Dendritic cell treated with granulocyte-macrophage colony-stimulating factor and Interleukin-4, amounts not matched to agents 40 ng/mL and 50 ng/mL, for 4 days (primary cell): ENCODE measurements at regions not wholly inside any gene's neighbourhood (a gene's known extent, or its start where the extent isn't known, plus 50 kb on each side); places are given as distances from the start of the nearest gene placed in this dataset.

Experiments used
- H3K27ac Mint-ChIP-seq: one replicate; pipeline ENCODE4 v1.8.0; 2022; ENCODE audit warnings: mild to moderate bottlenecking, mixed read lengths
- H3K27me3 Mint-ChIP-seq: one replicate; pipeline ENCODE4 v1.8.0; 2022; ENCODE audit warnings: mild to moderate bottlenecking, mixed read lengths
- H3K36me3 Mint-ChIP-seq: one replicate; pipeline ENCODE4 v1.8.0; 2022; ENCODE audit warnings: low read depth, mixed read lengths
- H3K4me1 Mint-ChIP-seq: one replicate; pipeline ENCODE4 v1.8.0; 2022; ENCODE audit warnings: low read depth, mixed read lengths
- H3K4me3 Mint-ChIP-seq: one replicate; pipeline ENCODE4 v1.8.0; 2022; ENCODE audit warnings: mild to moderate bottlenecking, moderate library complexity, mixed read lengths
- H3K9me3 Mint-ChIP-seq: one replicate; pipeline ENCODE4 v1.8.0; 2022; ENCODE audit warnings: mixed read lengths
- intact Hi-C: fragments of 100-400 bp; cut with micrococcal nuclease; formaldehyde crosslinking; loops from one replicate; pipeline ENCODE4 v1.15.0; 2022

GRCh38 chr4:155509555-155509954, 132.8 kb upstream of the MAP9 start:
- intact Hi-C loops: no loop called here
- Mint-ChIP-seq H3K27ac (no peak overlapping the region), H3K36me3 (no peaks in the 10 kb centered on the region), H3K4me3 (no peak overlapping the region), H3K27me3 (no peaks in the 10 kb centered on the region), H3K4me1 (no peaks in the 10 kb centered on the region), H3K9me3 (no peaks in the 10 kb centered on the region)

GRCh38 chr4:155506745-155507144, 130.0 kb upstream of the MAP9 start:
- H3K36me3 Mint-ChIP-seq: no peaks in the 10 kb centered on the region
- H3K27ac Mint-ChIP-seq: no peak overlapping the region
- H3K4me1 Mint-ChIP-seq: no peaks in the 10 kb centered on the region
- no peaks in the 10 kb centered on the region for H3K27me3 Mint-ChIP-seq
- H3K9me3 Mint-ChIP-seq: no peaks in the 10 kb centered on the region
- intact Hi-C loops: no loop called here
- H3K4me3 Mint-ChIP-seq: no peak overlapping the region

GRCh38 chr4:155505321-155505720, 128.6 kb upstream of the MAP9 start:
- Mint-ChIP-seq H3K27ac (no peak overlapping the region), H3K36me3 (no peaks in the 10 kb centered on the region), H3K27me3 (no peaks in the 10 kb centered on the region), H3K4me1 (no peaks in the 10 kb centered on the region), H3K9me3 (no peaks in the 10 kb centered on the region), H3K4me3 (no peak overlapping the region)
- intact Hi-C loops: no loop called here

GRCh38 chr4:155497306-155497705, 120.5 kb upstream of the MAP9 start:
- H3K27me3 Mint-ChIP-seq: no peaks in the 10 kb centered on the region
- no peaks in the 10 kb centered on the region for H3K36me3 Mint-ChIP-seq
- no peak overlapping the region for H3K27ac Mint-ChIP-seq
- H3K4me1 Mint-ChIP-seq: no peaks in the 10 kb centered on the region
- intact Hi-C loops: no loop called here
- H3K4me3 Mint-ChIP-seq: no peak overlapping the region
- H3K9me3 Mint-ChIP-seq: no peaks in the 10 kb centered on the region

- H3K4me3 Mint-ChIP-seq: no peak overlapping the region
- H3K9me3 Mint-ChIP-seq: no peaks in the 10 kb centered on the region
- intact Hi-C loops: no loop called here
- no peaks in the 10 kb centered on the region for H3K36me3 Mint-ChIP-seq
- no peak overlapping the region for H3K27ac Mint-ChIP-seq
- no peaks in the 10 kb centered on the region for H3K27me3 Mint-ChIP-seq
- H3K4me1 Mint-ChIP-seq: no peaks in the 10 kb centered on the region
Observed at GRCh38 chr4:155496294-155496626, 119.5 kb upstream of the MAP9 start.

- Mint-ChIP-seq H3K27me3 (no peaks in the 10 kb centered on the region), H3K9me3 (no peaks in the 10 kb centered on the region), H3K4me3 (no peak overlapping the region), H3K4me1 (no peaks in the 10 kb centered on the region), H3K36me3 (no peaks in the 10 kb centered on the region), H3K27ac (no peak overlapping the region)
- intact Hi-C loops: no loop called here
Observed at GRCh38 chr4:155495572-155496293, 119.0 kb upstream of the MAP9 start.

- Mint-ChIP-seq H3K27me3 (no peaks in the 10 kb centered on the region), H3K4me1 (no peaks in the 10 kb centered on the region), H3K9me3 (no peaks in the 10 kb centered on the region), H3K36me3 (no peaks in the 10 kb centered on the region), H3K27ac (no peak overlapping the region), H3K4me3 (no peak overlapping the region)
- intact Hi-C loops: no loop called here
Observed at GRCh38 chr4:155494037-155494718, 117.4 kb upstream of the MAP9 start.

GRCh38 chr4:155491336-155492120, 114.8 kb upstream of the MAP9 start:
- no peaks in the 10 kb centered on the region for H3K36me3 Mint-ChIP-seq
- no peaks in the 10 kb centered on the region for H3K9me3 Mint-ChIP-seq
- H3K27me3 Mint-ChIP-seq: no peaks in the 10 kb centered on the region
- H3K27ac Mint-ChIP-seq: no peak overlapping the region
- H3K4me1 Mint-ChIP-seq: no peaks in the 10 kb centered on the region
- intact Hi-C loops: no loop called here
- no peak overlapping the region for H3K4me3 Mint-ChIP-seq

- H3K27ac Mint-ChIP-seq: no peak overlapping the region
- H3K4me3 Mint-ChIP-seq: no peak overlapping the region
- intact Hi-C loops: no loop called here
- H3K4me1 Mint-ChIP-seq: no peaks in the 10 kb centered on the region
- no peaks in the 10 kb centered on the region for H3K36me3 Mint-ChIP-seq
- H3K9me3 Mint-ChIP-seq: no peaks in the 10 kb centered on the region
- no peaks in the 10 kb centered on the region for H3K27me3 Mint-ChIP-seq
Observed at GRCh38 chr4:155489271-155489670, 112.5 kb upstream of the MAP9 start.

- H3K4me1 Mint-ChIP-seq: no peaks in the 10 kb centered on the region
- H3K4me3 Mint-ChIP-seq: no peak overlapping the region
- H3K36me3 Mint-ChIP-seq: no peaks in the 10 kb centered on the region
- intact Hi-C loops: no loop called here
- no peak overlapping the region for H3K27ac Mint-ChIP-seq
- no peaks in the 10 kb centered on the region for H3K9me3 Mint-ChIP-seq
- no peaks in the 10 kb centered on the region for H3K27me3 Mint-ChIP-seq
Observed at GRCh38 chr4:155488691-155489090, 111.9 kb upstream of the MAP9 start.

- Mint-ChIP-seq H3K9me3 (no peaks in the 10 kb centered on the region), H3K4me3 (no peak overlapping the region), H3K27ac (no peak overlapping the region), H3K36me3 (no peaks in the 10 kb centered on the region), H3K27me3 (no peaks in the 10 kb centered on the region), H3K4me1 (no peaks in the 10 kb centered on the region)
- intact Hi-C loops: no loop called here
Observed at GRCh38 chr4:155487210-155487609, 110.4 kb upstream of the MAP9 start.

- no peaks in the 10 kb centered on the region for H3K9me3 Mint-ChIP-seq
- no peak overlapping the region for H3K27ac Mint-ChIP-seq
- no peaks in the 10 kb centered on the region for H3K27me3 Mint-ChIP-seq
- no peaks in the 10 kb centered on the region for H3K4me1 Mint-ChIP-seq
- H3K4me3 Mint-ChIP-seq: no peak overlapping the region
- H3K36me3 Mint-ChIP-seq: no peaks in the 10 kb centered on the region
- intact Hi-C loops: no loop called here
Observed at GRCh38 chr4:155481150-155481549, 104.4 kb upstream of the MAP9 start.

GRCh38 chr4:155479835-155480234, 103.1 kb upstream of the MAP9 start:
- Mint-ChIP-seq H3K36me3 (no peaks in the 10 kb centered on the region), H3K27ac (no peak overlapping the region), H3K4me3 (no peak overlapping the region), H3K27me3 (no peaks in the 10 kb centered on the region), H3K9me3 (no peaks in the 10 kb centered on the region), H3K4me1 (no peaks in the 10 kb centered on the region)
- intact Hi-C loops: no loop called here

GRCh38 chr4:155478336-155478835, 101.6 kb upstream of the MAP9 start:
- intact Hi-C loops: no loop called here
- Mint-ChIP-seq H3K27me3 (no peaks in the 10 kb centered on the region), H3K27ac (no peak overlapping the region), H3K36me3 (no peaks in the 10 kb centered on the region), H3K4me3 (no peak overlapping the region), H3K9me3 (no peaks in the 10 kb centered on the region), H3K4me1 (no peaks in the 10 kb centered on the region)
